Stimulated activated CD8-positive, alpha-beta memory T cell treated with anti-CD3 and anti-CD28 coated beads, Interleukin-4, amount 100 ng/mL, for 24 hours (primary cell): ENCODE measurements at regions not wholly inside any gene's neighbourhood (a gene's known extent, or its start where the extent isn't known, plus 50 kb on each side); places are given as distances from the start of the nearest gene placed in this dataset.
"Not testable (repeated sequence)": the region's sequence is repeated elsewhere in the genome, so short reads cannot be mapped to it uniquely, and the experiment has no call there.

ENCODE experiments used
- DNase-seq: peaks from one replicate; pipeline ENCODE4 v3.0.0-alpha.2; 2020; ENCODE audit warnings: low read depth

- DNase-seq, result not testable (repeated sequence)
Observed at GRCh38 chr16:29199626-29200025, 206.9 kb downstream of the NPIPB11 start.

GRCh38 chr16:29198731-29199521 lies 207.6 kb downstream of the NPIPB11 start:
- DNase-seq, result no peak

- DNase-seq, result no peak
Observed at GRCh38 chr16:29198231-29198630, 208.3 kb downstream of the NPIPB11 start.

- DNase-seq, result not testable (repeated sequence)
Observed at GRCh38 chr16:29197494-29198100, 208.9 kb downstream of the NPIPB11 start.

- DNase-seq, result not testable (repeated sequence)
Observed at GRCh38 chr16:29196746-29197145, 209.8 kb downstream of the NPIPB11 start.

- DNase-seq, result not testable (repeated sequence)
Observed at GRCh38 chr16:29195116-29195872, 210.4 kb downstream of the LAT start.

GRCh38 chr16:29194185-29194844 lies 209.5 kb downstream of the LAT start:
- not testable (repeated sequence) for DNase-seq

GRCh38 chr16:29193634-29194033 lies 208.8 kb downstream of the LAT start:
- not testable (repeated sequence) for DNase-seq

- DNase-seq, result not testable (repeated sequence)
Observed at GRCh38 chr16:29193248-29193574, 208.4 kb downstream of the LAT start.

- DNase-seq, result no peak
Observed at GRCh38 chr16:29192329-29193247, 207.7 kb downstream of the LAT start.

- not testable (repeated sequence) for DNase-seq
Observed at GRCh38 chr16:29191636-29192180, 206.9 kb downstream of the LAT start.

GRCh38 chr16:29190553-29191431 lies 205.9 kb downstream of the LAT start:
- DNase-seq, result not testable (repeated sequence)

- not testable (repeated sequence) for DNase-seq
Observed at GRCh38 chr16:29188806-29189205, 204.0 kb downstream of the LAT start.

GRCh38 chr16:29186306-29187220 lies 201.7 kb downstream of the LAT start:
- not testable (repeated sequence) for DNase-seq

GRCh38 chr16:29185872-29186271 lies 201.0 kb downstream of the LAT start:
- not testable (repeated sequence) for DNase-seq

- not testable (repeated sequence) for DNase-seq
Observed at GRCh38 chr16:29184738-29185438, 200.0 kb downstream of the LAT start.

GRCh38 chr16:29182940-29183868 lies 198.4 kb downstream of the LAT start:
- DNase-seq, result not testable (repeated sequence)
